HG03442 (cell line): ENCODE measurements at regions not wholly inside any gene's neighbourhood (a gene's known extent, or its start where the extent isn't known, plus 50 kb on each side); places are given as distances from the start of the nearest gene placed in this dataset.
"Not testable (repeated sequence)": the region's sequence is repeated elsewhere in the genome, so short reads cannot be mapped to it uniquely, and the experiment has no call there.

Experiments
- ATAC-seq: cut with Tn5 transposase; IDR thresholded peaks from one replicate; pipeline ENCODE4 v1.9.1; 2021; ENCODE audit warnings: mild to moderate bottlenecking, moderate library complexity; ENCODE audit not compliant: unreplicated experiment

DNA sequence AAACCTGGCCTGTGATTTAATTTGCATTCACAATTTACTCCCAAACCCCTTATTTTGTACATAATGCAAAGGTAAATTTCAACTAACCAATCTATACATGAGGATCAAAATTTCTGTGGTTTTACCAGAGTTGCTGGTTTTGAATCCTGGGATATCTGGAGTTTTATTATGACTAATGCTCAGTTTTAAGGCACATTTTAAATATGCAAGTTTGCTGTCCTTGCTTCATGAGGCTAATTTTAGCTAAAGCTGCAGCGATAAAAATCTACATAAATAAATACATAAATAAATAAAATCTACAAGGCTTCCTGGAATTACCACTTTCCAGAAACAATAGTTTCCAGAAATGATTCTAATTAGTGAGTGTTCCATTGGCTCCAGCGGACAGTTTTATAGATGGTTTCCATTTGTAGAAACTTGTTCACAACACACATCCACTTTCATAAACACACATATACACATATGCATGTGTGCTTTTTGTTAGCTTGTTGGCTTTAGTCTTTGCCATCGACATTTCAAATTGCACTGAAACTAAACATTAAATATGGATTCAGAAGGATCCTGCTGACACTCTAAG, 339.5 kb upstream of the NRP1 start:
- ATAC-seq, result no peak

DNA sequence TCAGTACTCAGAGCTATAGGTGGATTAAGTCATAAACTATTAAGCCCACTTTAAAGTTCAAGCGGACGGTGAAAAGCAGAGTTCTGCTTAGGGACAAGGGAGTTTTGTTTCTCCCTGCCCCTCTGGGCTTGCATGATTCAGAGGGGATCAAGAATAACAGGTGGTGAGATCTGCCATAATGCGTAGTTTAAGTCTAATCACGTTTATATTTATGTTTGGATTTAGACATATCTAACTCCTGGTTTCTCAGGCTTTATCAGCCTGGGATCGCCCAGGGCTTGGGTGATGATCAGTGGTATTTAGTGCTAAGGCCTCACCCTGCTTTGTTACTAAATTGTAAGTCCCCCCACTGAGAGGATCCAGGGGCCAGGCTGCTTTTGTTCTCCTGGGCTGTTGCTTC, 335.4 kb upstream of the NRP1 start:
- no peak for ATAC-seq

DNA sequence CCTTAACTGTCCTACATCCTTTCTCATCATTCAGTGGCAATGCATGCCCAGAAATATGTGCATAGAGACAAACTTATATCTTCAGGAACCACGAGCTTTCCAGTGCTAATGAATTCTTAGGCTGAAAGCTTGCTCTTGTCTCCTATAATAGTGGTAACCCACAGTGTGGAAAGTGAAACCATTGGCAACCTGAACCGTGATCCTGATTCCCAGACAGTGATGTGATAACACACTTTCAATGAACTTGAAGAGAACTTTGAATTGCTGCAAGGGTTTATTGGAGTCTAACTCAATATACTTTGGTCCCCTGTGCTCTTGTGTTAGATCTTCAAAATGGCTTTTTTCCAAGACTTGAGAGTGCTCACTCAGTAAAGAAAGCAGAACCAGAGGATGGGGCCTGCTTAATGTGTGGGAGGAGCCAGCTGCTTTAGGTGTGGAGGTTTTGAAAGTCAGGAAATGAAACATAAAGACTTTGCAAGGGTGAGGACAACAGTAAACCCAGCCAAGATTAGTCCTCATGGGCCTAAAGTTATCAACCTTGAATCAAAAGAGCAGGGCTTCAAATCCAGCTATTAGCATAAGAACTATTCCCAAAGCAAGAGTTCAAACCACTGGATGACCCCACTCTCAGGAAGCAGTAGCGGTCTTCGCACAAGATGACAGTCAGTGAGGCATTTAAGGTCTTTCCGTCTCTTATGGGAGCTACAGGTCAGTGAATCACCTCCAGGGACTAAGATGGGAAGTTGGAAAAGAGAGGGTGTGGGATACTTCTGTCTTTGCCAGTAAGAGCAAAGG, 332.4 kb upstream of the NRP1 start:
- ATAC-seq, result no peak

DNA sequence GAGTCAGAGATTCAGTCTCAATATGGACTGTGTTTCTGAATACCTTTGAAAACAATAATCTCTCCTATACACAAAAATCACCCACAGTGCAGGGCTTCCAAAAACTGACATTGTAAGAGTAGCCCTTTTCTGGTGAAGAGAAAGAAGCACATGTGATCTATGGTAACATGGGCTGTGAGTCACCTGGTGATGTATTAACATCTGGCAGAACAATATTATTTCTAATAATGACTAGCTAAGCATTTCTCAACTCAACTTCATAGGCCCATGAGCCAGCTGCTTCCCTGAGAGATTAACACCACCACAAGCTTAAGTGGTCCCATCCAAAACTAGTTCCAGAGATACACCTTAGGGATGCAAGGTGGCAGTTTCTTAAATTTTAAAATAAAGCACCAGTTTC, 331.0 kb upstream of the NRP1 start:
- ATAC-seq, result no peak

DNA sequence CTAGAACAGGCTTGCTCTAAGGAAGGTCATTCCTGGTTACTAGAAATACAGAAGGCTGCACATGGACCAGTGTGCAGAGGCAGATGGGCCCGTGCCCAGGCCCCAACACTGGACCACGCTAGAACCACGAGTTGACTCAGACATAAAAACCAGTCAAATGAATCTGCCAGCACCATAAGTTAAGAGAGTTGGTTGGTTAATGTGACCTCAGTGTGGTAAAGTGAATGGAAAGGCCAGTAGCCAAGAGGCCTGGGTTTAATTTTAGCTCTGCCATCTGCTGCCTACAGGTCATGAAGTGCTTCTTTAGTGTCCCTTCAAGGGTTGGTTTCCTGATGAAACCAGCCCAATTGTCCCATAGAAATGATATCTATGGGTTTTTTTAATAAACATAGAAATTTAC, 329.6 kb upstream of the NRP1 start:
- no peak for ATAC-seq

DNA sequence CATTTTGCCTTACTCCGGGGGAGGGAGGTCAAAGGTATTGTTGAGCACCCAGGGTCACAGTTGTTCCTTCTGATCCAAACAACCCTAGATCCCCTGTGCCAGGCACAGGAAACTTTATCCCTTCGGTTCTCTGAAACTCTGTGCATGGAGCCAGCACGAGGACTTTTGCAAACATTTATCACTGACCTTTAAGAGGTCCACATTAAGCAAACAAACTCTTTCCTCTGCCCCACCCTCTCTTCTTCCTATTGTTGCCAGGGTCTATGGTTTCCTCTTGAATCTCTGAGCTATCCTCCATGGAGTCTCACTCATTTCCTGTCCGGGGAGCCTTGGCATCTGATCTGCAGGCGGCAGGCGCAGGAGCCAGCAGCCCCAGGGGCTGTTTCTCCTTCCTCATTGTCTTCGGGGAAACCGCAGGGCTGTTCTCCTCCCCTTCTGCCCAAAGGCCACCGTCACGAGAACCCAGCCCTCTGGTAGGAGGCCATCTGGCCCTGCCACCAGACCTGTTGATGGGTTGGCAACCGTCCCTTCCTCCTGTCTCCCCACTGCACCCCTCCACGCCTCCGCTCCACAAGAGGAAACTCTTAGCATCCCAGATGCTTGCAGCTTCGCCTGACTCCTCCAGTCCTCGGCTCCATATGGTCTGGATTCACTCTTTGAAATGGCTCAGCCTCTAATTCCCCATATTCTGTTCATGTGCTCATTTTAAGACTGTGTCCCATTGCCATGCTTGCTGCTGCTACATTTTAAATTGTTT, 327.3 kb upstream of the NRP1 start:
- ATAC-seq, result no peak

DNA sequence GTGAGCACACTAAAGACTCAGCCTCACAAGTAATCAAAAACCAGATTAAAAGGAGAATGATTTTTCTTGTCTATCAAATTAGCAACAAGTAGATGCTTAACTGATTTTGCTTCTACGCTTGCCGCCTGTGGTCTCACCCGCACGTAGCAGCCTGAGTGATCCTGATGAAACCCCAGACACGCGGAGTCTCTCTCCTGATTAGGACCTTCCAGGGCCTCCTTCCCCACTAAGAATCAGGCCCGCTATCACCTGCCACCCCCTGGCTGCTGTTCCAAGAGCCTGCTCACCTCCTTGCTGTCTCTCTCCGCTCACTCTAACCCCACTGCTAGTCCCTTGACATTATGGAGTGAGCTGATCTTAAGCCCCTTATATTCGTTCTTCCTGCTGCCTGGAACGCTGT, 325.9 kb upstream of the NRP1 start:
- no peak for ATAC-seq

DNA sequence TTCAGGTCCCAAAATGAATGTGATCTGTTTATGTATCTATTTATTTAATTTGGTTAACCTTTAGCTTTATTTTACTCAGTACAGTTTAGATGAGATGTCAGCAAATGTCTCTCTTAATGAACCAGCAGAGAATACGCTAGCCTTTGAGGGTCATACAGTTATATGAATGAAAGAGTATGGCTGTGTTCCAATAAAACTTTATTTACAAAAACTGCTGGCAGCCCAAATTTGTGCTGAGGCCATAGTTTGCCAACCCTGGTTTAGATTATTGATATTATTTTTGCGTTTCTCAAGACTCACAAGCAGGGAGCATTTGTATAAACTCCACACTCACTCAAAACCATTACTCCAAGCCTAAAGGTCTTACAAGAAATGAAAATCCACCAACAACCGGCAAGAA, 323.4 kb upstream of the NRP1 start:
- no peak for ATAC-seq

DNA sequence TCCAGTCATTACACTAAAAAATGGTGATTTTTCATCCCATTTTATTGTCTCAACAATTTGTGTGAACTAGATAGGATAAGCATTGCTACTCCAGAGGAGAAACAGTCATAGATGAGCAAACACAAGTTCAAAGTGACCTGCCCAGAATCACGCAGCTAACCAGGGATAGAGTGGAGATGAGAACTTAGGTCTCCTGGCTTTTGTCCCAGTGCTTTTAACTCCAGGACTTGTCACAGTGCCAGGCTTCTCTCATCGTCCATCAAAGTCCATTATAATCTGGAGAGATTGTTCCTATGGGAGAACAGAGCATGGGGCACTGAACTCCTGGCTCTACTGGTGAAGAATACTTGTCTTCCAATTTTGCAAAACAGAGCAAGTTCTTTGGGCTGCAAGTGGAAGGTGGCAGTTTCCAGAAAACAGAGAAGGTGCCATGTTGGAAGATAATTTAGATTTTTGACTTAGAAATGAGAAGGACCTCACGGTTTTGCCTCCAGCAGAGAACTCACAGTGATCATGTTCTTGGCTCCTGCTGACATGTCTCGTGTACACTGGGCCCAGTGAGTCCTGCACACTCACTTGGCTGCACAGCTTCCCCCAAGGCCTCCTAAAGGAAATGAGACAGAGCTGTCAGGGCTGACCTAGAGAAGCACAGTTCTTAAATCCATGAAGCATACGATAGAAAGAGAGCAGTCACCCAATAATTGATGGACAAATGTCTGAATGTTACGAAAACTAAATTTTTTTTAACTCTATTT, 322.9 kb upstream of the NRP1 start:
- no peak for ATAC-seq

DNA sequence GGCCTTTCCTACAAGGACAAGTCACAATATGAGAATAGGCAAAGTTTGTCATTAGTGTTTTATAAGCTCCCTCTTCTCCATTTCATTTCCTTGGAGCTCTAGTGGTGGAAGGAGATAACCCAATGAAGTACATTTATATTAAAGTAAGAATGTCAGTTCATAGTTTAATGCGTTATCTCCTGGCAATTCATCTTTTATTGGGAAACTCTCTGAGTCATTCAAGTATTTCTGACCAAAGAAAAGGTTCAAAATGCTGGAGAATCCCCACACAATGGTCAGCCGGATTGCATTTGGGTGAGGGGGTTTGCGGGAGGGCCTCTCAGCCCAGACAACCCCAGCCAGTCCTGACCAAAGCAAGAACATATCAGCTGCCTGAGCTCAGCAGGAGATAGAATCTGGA, 321.5 kb upstream of the NRP1 start:
- no peak for ATAC-seq

DNA sequence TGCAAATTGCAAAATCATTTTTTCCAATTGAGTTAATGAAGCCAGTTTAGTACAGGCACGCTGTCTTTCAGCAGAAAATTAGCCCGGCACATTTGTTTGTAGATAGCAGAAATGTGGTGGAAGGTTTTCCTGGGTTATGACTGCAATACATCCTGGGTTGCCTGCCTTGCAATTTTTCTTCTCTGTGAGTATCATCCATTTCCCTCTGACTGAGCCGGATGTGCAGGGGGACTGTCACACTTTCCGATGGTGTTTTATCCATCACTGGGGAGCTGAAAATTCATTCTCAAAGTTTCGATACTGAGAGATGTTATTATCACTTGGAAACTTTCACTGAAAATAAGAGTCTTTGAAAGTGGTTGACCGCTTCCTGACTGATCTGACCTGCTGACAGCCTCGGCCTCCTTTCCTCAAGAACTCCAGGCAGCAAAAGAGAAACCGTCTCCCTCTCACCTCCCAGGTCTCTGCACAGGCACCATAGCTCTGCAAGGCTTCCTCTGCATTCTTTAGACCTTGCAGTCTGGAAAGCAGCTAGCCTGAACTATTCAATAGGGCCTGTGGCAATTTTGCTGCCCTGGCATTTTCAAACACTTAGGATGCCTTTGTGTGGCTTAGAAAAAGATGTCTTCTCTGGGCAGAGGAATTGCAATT, 320.8 kb upstream of the NRP1 start:
- ATAC-seq, result no peak

DNA sequence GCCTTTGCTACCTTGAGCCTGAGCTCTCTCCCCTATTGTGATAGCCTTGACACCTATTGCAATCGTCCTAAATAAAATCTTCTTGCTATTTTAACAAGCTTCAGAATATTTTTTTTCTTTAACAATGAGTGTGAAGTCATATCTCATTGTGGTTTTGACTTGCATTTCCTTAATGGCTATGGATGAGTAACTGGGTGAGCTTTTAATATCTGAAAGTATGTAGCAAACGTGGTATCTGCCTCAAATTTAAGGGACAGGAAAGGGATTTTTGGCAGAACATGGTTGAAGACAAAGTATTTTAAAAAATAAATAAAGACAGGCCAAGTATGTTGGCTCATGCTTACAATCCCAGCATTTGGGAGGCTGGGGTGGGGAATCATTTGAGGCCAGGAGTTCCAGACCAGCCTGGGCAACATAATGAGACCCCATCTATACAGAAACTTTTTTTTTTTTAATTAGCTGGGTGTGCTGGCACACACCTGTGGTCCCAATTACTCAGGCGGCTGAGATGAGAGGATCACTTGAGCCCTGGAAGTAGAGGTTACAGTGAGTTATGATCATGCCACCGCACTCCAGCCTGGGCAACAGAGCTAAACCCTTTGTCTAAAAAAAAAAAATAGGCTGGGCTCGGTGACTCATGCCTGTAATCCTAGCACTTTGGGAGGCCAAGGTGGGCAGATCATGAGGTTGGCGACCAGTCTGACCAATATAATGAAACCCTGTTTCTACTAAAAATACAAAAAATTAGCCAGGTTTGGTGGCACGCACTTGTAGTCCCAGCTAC, 319.3 kb upstream of the NRP1 start:
- no peak for ATAC-seq

DNA sequence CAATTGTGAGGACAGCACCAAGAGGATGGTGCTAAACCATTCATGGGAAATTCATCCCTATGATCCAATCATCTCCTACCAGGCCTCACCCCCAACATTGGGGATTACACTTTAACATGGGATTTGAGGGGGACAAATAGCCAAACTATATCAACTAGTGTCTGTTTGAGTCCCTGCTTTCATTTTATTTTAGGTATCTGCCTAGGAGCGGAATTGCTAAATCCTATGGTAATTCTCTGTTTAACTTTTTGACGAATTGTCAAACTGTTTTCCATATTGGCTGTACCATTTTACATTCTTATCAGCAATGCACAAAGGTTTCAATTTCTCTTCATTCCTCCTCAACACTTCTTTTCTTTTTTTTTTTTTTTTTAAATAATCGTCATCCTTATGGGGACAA, 318.4 kb upstream of the NRP1 start:
- no peak for ATAC-seq

DNA sequence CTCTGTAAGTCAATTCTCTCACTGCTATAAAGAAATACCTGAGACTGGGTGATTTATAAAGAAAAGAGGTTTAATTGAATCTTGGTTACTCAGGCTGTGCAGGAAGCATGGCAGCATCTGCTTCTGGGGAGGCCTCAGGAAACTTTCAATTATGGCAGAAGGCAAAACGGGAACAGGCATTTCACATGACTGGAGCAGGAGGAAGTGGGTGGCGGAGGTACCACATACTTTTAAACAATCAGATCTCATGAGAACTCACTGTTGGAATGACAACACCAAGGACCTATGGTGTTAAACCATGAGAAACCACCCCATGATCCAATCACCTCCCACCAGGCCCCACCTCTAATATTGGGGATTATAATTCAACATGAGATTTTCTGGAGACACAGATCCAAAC, 315.7 kb upstream of the NRP1 start:
- ATAC-seq, result not testable (repeated sequence)

DNA sequence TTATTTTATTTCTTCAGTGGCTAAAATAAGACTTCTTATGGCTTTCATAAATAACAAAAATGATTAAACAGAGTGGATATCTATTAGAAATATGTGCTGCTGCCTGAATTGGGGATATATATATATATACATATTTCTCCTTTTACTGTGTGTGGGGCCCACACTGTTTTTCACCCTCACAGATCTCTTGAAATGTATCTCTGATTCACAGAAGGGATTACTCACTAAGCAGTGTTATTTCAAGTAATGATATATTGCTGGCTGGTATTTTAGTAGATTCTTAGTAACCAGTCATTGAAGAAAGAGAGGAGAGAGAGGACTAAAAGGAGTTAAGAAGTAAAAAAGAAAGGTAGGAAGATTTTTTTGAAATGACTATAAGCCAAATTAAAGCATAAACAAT, 308.6 kb upstream of the NRP1 start:
- no peak for ATAC-seq

DNA sequence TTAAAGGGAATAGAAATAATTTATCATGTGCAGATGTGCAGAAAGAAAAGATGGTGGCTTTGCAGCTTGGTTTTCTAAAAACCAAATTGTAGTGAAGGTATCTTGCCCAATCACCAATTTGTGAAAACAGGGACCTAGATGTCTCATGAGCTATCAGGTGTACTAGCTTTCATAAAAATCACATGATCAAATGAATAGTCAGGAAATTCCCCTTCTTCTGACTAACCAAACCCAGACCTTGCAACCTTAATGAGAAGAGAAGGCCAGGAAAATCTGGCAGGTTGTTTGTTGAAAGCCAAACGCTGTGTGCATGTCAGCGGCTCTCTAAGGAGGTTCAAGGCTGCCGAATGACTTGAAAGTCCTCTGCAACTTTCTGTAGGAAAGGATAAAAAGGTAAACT, 304.4 kb upstream of the NRP1 start:
- no peak for ATAC-seq

DNA sequence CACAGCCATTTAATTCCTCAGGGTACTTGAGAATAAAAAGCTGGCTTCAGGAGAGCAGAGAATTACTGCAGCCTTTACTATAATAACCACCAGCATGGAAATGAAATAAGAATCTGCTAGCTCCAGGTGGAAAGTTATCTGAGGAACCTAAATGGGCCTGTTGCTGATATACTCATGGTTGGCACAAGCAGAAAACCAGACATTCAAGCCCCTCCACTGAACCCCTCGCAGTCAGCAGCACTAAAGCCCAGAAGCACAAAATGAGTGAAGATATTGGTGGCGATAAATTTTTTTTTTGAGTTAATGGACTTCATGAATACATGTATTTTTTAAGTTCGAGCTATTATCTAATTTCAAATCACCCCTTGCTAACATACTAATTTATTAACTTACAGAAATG, 303.9 kb upstream of the NRP1 start:
- ATAC-seq, result no peak

DNA sequence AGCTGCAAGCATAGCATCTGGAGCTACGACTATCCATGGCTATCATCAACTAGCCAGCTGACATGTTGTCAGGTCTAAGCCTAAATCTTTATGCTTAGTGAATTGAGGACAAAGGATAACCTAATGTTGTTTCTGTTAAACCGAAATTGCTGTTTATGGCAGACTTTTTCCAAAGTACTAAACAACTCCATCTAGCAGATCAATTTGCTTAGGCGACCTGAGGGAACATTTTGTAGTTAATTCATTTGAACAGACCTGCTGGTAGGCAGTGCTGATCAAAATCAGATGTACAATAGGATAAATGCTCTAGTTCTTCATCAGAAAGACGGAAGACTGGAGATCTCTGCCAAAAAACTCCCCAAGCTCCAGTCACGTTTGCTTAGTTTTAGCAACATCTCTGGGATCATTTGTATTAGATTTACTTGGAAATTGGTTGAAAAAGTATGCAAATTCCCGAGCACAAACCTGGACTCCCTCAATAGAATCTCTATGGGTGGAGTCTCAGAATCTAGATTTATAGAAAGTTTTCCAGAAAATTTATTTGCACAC, 301.6 kb upstream of the NRP1 start:
- ATAC-seq, result no peak

DNA sequence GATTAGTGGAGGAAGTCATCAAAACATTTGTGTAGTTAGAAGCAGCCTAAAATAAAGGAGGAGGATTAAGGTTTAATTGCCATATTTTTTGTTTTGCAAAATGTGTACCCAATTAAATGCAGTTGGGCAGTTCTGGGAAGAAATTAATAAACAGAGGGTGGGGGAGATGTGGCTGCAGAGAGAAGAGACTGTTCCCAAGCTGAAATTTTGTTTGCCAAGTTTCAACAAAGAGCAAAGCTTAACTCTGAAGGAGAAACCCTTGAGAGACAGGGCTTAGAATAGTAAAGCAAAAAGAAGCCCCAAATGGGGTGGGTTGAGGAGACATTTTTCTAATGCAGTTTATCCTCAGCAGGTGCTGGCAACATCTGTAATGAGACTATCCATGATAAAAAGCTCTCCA, 298.0 kb upstream of the NRP1 start:
- ATAC-seq, result no peak

DNA sequence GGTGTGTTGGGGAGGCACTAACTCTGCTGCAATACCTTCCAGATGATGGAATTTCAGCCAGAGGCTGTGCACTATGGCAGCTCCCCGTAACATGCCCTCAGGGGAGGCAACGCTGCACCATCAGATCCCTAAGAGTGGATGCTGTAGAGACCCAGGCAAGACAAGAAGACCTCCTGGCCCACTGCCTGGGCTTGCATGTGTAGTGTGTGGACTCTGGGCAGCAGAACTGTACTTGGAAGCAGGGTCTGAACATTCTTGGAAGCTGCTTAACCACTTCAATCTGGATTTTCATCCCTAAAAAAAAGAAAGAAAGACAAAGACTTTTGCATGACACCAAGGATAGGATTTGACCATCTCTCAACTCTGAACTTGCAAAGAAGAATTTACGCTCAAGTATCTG, 297.5 kb upstream of the NRP1 start:
- ATAC-seq, result no peak
